GM12865 (cell line): ENCODE measurements at regions not wholly inside any gene's neighbourhood (a gene's known extent, or its start where the extent isn't known, plus 50 kb on each side); places are given as distances from the start of the nearest gene placed in this dataset.

ENCODE experiments used
- DNase-seq: peaks from one replicate; pipeline ENCODE4 v3.0.0; 2010; ENCODE audit warnings: low read depth
- H3K4me3 ChIP-seq: 2 replicates; pipeline ENCODE4 v1.5.1; 2011; ENCODE audit warnings: mild to moderate bottlenecking, low read depth, low read length, control low read depth
- TF ChIP-seq, protein P1 (sequence below): IDR thresholded peaks from 2 replicates; pipeline ENCODE4 v1.5.1; 2011; ENCODE audit warnings: low read length, control low read depth, low read depth, inconsistent platforms; ENCODE audit not compliant: insufficient read depth; ENCODE audit errors: missing control alignments

DNA sequence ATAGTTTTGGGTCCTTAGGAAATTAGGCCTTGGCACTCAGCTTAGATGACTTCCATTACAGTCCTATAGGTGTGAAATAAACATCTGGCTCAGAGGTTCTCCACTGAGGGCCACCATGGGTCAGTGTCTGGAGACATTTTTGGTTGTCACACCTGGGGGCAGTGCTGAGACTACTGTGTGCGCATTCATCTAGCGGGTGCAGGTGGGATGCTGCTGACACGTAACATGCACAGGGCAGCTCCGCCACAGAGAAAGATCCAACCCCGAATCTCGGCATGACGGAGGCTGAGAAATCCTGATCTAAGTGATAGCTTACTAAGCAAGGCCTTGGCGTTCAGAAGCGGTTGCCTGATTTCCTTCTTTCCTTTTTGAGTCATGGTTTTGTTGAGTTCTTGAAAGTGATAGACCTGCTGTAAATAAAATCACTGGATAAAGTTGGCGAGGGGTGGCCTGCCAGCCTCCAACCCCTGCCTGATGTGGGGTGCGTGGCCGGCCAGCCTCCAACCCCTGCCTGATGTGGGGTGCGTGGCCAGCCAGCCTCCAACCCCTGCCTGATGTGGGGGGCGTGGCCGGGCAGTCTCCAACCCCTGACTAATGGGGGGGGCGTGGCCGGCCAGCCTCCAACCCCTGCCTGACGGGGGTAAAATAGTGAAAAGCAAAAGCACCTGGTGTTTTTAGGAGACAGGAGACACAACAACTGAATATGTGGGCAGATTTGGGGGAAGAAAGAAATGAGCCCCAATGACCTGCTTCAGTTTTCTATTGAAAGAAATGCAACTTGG lies 158.1 kb downstream of the CDH26 start:
- no peak for DNase-seq
- TF ChIP-seq, protein P1, sequence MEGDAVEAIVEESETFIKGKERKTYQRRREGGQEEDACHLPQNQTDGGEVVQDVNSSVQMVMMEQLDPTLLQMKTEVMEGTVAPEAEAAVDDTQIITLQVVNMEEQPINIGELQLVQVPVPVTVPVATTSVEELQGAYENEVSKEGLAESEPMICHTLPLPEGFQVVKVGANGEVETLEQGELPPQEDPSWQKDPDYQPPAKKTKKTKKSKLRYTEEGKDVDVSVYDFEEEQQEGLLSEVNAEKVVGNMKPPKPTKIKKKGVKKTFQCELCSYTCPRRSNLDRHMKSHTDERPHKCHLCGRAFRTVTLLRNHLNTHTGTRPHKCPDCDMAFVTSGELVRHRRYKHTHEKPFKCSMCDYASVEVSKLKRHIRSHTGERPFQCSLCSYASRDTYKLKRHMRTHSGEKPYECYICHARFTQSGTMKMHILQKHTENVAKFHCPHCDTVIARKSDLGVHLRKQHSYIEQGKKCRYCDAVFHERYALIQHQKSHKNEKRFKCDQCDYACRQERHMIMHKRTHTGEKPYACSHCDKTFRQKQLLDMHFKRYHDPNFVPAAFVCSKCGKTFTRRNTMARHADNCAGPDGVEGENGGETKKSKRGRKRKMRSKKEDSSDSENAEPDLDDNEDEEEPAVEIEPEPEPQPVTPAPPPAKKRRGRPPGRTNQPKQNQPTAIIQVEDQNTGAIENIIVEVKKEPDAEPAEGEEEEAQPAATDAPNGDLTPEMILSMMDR, result no peak
- H3K4me3 ChIP-seq, result no peak overlapping the region

DNA sequence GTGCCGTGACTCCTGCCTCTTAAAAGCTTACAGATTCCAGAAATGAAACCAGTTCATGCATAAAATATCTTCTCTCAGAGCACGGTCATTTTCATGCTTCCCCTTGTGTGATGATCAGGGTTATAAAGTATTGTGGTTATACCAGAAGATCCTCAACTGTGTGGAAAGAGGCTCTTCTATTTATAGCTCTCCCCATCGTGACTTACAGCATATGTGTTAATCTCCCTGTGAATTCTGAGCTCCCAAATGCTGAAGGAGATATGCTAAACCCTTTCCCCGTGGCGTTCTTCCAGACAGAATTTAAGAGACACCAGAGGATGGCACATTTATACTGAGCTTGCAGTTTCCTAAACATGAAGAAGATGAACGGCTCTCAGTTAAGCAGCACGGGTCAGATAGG lies 158.8 kb downstream of the CDH26 start:
- H3K4me3 ChIP-seq, result no peak overlapping the region
- TF ChIP-seq, protein P1, result no peak
- DNase-seq, result no peak

DNA sequence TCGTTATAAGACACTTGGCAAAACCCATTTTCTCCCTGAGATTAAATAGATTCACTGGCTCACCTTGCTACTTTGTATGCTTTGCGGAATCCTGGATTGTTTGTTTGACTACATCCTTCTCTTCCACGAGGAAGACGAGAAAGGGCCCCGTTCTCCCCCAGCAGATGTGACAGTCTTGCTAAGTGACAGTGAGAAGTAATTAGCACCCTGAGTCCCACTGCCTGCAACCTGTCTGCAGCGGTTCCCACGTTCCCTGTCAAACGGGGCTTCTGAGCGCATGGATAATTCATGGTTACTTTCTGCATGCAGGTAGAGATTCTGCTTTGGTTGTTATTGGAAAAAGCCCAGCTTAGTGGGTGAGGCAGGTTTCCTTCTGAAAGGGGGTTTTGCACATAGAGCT lies 163.7 kb downstream of the CDH26 start:
- H3K4me3 ChIP-seq, result no peak overlapping the region
- DNase-seq, result no peak
- TF ChIP-seq, protein P1, result no peak

DNA sequence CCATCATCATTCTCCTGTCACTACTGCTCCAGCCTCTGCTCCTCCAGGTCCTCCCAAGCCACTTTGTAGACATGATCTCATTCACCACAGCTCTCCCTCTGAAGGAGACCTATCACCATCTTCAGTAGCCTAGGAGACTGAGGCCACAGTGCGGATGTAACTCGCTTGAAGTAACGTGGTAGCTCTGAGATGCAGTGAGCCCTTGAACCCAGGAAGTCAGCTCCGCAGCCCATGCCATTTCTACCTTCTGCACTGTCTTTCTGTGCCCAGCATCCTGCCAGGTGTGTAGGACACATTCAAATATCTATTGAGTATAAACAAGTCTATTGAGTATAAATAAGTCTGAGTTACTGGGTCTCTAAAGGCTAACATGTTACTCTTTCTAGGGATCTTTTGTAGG lies 164.4 kb downstream of the CDH26 start:
- DNase-seq, result no peak
- TF ChIP-seq, protein P1, result no peak
- H3K4me3 ChIP-seq, result no peak overlapping the region

DNA sequence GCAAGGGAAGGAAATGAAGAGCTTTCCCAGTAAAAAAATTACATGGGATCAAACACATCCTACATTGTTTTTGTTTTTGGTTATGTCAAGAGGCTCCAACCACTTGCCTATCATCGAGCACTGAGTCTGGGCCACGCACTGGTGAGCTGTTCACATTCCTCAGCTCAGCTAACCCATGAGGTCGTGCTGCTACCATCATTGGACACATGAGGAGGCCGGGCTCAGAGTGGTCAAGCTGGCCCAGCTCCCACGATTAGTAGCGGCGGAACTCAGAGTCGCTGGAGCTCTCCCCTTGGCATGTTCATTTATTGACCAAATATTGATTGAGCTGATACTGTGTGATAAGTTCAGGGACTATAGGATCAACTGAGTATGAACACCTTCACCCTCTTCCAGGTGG lies 164.9 kb downstream of the CDH26 start:
- no peak for DNase-seq
- no peak overlapping the region for H3K4me3 ChIP-seq
- TF ChIP-seq, protein P1, result no peak

DNA sequence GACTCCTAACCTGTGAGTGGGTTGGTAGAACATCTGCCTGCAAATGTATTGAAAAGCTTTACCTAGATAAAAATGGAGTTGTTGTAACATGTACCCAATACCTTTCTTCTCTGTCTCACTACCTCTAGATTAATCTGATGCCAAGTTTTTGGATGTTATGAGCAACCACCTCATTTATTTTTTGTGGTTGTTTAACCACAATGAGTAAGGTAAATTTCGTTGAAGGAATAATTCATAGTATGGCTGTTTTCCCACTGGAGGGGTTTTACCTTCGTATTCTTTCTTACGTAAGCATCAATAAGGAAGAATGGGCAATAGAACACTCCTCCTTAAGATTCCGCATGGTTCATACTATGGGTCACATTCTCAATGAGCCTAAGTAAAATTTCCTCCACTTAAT lies 165.4 kb downstream of the CDH26 start:
- TF ChIP-seq, protein P1, result no peak
- H3K4me3 ChIP-seq, result no peak overlapping the region
- DNase-seq, result no peak
